Endometrial microvascular endothelial cells (primary cell): ENCODE measurements at regions not wholly inside any gene's neighbourhood (a gene's known extent, or its start where the extent isn't known, plus 50 kb on each side); places are given as distances from the start of the nearest gene placed in this dataset.

Experiments
- in situ Hi-C: cut with HindIII; loops from 2 replicates; pipeline ENCODE4 v1.10.0; 2017; ENCODE audit warnings: low sequenced_read_pairs, low pct_unique_long_range_greater_than_20kb; ENCODE audit errors: inconsistent ontology term

DNA sequence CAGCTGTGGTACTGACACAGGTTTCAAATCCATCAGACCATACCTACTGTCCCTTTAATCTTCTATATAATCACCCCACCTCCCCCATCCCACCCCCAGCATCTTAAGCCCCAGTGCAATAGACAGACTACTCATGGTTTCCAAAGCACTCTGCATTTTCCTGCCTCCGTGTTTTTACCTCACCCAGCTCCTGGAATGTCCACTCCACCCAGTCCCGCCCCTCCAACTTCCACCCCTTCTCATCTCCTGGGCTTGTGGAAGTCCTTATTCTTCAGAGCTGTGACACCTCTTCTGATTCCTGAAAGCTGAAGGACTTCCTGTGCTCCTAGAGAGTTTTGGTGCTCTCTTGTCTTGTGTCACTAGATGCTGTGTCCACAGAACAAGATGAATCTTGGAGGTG is 94.3 kb downstream of the EFNB1 start:
- in situ Hi-C loops: no loop called here

DNA sequence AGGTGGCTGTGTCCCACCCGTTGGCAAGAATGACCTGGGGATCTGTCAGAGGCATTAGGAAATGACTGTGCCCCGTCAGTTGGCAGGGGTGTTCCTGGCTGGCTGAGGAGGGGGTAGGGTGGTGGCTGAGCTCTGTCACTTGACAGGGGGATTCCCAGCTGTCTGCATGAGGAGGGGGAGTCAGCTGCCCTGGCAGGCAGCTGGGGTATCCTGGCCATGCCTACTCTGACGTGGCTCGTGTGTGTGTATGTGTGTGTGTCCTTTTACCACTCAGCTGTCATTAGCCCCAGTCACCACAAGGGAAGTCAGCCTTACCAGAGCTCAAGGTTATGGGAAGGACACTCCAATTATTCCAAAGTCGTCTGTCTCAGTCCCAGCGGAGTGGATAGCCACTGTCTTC is 93.2 kb downstream of the EFNB1 start:
- in situ Hi-C loops: no loop called here

DNA sequence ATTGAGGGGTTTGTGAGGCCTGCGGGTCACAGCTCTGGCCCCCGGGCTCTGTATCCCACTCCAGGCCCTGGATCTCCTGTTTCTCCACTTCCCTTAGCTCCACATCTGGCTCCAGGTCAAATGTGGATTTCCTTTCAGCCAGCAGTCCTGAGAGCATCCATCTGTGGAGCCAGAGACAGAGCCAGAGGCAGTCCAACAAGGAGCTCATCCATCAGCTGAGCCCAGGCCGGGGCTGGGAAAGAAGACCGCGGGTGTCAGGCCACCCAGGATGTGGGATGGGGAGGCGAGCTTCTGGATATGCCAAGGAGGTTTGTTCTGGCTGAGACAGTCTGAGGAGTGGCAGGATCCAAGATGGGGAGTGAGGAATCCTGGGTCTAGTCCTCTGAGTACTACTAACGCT is 91.7 kb downstream of the EFNB1 start:
- in situ Hi-C loops: no loop called here

DNA sequence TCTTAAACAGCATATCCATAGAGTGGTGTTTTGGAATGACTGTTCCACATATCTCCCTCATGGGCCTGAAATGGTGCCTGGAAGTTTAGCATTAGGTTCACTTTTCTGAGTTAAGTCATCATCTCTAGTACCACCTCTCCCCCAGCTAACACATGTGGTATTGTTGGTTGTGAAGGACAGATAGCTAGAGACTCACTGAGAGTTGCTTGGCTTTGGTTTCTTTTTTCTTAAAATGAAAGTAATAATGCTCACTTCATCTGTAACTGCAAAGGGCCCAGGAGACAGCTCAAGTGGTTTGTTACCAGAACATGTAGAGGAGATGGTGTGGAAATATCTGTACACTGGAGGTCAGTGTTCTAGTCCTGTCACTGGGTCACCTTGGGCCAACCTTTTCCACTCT is 90.9 kb downstream of the EFNB1 start:
- in situ Hi-C loops: no loop called here

DNA sequence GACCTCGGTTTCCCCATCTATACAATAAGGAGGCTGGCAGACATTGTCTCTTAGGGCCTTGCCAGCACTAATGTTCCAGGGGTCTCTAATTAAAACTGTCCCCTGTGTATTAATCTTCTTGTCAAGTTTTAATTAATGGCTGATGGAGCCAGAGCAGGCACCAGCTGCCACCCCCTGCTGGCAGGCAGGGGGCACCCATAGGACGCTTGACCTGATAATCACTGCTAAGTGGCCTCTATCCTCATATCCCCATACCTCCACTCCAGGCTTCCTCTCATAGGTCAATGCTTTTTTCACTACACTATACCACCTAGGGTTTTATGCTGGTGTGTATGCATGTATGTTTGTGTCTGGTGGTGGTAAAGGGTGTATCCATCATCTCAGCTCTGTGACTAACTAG is 89.4 kb downstream of the EFNB1 start:
- in situ Hi-C loops: no loop called here

DNA sequence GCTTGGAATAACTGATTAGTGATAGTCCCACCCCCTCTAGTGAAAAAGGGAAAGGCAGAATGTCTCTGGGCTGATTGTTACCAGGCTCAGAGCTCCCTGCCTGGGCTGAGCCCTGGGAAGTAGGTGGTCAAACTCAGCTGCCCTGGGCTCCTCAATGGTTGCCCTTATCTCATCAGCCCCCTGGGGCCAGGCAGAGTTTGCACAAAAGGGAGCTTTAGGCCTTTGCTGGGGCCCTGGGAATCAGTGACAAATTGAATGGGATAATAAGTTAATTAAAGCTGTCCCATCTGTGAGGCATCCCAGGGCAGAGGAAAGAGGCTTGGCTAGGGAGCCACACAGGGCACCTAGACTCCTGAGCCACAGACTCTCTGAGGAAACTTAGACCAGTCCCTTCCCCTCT is 89.0 kb downstream of the EFNB1 start:
- in situ Hi-C loops: no loop called here

DNA sequence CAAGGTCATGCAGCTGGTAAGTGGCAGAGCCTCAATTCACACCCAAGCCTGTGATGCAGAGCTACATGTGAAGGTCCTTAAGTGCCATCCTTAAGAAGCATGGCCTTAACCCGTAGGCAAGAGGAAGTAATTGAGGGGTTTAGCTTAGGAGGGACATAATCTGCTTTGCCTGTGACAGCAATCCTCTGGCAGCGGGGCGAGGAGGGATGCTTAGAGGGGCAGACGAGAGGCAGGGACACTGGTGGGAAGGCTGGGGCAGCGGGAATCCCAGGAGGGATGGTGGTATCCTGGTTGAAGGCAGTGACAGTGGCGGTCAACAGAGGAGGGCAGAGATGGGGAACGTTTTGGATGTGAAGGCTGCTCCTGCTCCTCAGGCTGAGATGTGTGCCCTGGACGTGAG is 88.1 kb downstream of the EFNB1 start:
- in situ Hi-C loops: no loop called here

DNA sequence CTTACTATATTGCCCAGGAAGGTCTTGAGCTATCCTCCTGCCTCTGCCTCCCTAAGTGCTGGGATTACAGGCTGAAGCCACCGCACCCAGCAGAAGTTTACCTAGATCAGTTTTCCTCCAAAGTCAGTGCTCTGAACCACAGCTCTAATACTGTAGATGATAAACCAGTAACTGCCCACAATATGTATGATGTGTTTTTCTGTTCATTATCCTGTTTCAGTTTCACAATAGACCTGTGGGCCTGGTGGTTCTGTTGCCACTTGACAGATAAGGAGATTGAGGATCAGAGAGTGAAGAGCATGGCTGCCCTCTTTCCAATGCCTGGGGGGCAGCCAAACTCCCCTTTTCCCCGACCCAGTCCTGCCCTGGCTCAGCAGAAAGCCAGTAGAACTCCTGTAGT is 87.0 kb downstream of the EFNB1 start:
- in situ Hi-C loops: no loop called here

DNA sequence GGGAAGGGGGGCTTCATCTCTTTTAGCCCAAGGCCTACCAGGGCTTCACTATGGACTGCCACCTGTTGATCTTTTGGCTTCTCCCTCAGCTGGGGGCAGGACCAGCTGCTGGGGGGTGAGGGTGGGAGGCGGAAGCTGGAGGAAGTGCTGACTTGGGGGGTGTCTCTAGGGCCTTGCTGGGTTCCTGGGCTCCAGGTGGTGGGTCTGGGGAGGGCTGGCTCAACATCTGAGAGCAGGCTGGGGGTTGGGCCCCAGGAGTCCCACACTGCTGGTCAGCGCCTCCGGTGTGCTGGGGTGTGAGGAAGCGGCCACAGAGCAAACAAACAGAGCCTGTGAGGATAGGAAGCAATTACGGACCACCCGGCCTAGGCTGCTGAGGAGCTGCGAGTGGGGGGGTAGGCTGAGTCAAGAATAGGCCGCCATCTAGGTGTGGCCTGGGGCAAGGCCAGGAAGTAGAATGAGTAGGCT is 85.7 kb downstream of the EFNB1 start:
- in situ Hi-C loops: no loop called here

DNA sequence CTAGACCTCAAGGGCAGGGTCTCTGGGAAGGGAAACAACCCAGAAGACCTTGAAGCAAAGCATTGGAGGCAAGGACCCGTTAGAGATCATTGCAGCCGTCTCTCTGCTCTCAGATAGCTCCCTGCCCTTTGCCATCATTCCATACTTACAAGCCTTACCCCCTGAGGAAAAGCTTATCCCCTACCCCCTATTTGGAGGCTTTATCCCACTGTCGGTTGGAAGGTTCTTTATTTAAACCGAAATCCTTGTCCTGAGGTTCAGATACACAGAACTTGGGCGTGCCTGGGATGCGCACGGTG is 84.4 kb downstream of the EFNB1 start:
- in situ Hi-C loops: no loop called here

DNA sequence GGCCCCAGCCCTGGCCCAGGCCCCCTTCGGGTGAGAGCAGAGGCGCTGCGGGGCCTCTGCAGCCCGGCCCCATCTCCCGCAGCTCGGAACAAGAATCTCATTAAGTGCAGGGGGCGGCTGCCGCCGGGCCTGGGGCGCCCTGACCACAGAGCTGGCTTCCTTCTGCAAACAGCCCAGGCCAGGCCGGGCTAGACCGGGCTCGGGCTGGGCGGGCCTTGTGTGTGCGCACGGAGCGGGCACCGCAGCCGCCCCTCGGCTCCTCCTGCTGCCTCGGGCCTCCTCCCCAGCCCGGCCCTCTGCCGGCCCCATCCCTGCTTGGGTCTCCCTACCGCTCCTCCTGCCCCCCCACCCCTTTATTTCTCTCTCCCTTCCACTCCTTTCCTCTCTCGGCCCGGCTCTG is 83.3 kb downstream of the EFNB1 start:
- in situ Hi-C loops: no loop called here

DNA sequence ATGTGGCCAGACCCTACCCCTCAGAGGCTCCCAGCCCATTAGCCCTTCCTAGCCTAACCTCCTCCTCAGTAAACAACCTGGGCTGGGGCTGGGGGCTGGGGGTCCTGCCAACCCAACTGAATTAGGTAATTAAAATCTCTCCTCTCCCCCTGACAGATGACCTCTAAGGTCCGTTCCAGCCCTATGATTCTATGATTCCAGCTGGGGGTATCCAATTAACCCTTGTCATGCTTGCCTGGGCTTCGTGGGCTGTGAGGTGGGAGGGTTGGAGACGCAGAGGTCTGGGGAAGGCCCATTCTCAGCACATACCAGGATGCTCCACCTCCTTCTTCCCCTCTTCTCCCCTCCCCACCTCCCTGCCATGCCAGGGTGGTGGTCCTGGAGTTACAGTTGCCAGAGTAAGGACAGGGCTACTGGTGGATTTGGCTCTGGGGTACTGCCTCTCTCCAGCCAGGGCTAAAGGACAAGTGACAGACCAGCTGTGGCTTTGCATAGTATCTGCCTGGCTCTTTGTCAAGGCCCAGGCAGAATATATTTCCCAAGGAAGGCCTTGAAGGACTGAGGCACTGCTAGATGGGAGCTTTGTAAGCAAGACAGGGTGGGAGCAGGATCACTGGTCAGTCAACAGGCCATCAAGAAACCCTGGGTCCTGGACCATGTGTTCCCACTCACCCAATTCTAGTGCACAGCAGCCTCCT is 82.1 kb downstream of the EFNB1 start:
- in situ Hi-C loops: no loop called here

DNA sequence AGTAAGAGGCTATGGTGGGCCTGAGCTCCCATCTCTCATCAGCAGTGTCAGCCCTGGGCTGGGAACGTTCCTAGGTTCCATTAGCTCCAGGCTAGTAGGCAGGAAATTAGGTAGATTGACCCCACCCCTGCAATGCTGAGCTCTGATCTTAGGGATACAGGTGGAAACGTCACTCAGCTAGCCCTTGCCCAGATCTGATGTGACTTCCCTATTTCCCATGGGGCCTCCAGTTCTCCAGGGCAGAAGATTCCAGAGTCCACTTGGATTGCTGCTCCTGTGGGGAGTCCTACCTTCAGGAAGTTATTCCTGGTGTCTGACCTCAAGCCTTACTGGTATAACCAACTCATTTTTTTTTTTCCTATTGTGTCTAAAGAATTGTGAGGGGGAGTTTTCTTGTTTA is 81.1 kb downstream of the EFNB1 start:
- in situ Hi-C loops: no loop called here

DNA sequence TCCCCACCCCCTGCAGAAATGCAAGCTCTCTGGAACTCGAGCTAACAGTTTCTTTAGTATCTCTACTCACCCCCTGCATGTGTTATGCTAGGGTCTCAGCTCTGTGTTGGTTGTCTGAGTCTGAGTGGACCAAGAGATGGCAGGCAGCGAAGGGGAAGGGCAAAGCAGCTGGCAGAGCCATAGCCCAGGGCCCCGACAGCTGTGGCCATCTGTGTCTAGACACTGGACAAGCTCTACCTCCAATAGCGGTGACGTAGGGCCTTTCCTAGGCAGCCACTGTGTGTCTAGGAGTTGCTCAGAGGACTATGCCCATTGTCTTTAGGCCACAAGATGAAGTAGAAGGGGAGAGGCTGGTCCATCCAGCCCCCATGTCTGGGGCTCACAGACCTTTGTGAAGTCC is 79.2 kb downstream of the EFNB1 start:
- in situ Hi-C loops: no loop called here

DNA sequence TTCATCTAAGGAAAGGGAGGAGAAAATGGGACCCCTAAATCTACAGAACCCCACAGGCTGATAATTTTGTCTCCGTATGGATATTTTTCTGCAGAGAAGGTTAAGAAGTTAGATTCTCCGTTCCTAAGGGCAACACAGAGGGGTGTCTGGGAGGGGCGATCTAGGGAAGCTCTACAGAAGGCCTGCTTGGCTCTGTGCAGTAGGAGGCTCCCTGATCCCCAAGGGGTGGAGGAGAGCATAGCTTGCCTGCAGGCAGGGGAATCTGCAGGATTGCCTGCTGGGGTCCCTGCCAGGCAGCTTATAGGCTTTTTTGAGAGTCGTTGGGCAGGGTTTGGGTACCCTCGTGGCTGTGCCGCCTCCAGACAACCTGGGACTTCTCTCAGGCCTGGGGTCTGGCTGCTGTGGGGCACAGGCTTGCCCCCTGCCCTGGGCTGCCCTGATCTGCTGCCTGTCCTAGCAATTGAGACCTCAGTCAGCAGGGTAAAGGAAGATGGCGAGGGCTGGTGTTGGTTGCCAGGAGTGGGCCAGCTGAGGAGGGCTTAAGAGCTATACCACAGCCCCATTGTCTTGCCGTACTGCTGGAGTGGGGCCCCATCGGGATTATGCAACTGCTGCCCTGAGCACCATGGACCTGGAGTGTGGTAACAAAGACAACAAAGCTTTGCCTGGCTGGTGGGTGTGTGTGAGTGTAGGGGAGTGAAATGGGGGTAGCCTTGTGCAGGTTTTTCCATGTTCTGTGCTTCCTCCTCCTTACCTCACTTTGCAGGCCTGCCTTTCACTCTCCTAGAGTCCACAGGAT is 74.1 kb downstream of the EFNB1 start:
- in situ Hi-C loops: no loop called here

DNA sequence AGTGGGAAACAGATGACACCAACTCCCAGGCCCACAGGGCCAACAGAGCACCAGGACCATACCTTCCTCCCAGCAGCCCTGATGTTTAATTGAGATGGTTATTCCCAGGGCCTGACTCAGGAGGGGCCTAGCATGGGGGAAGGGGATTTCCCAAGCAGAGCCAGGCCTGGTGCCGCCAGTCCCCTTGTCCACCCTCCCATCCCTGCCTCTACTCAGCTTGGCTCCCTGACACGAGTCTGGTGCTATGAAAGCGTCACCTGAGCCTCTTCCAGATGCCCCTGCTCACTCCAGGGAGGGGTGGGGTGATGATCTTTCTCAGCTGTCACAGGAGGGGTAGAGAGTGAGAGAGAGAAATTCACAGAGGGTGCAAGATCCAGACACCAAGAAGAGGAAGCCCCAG is 72.7 kb downstream of the EFNB1 start:
- in situ Hi-C loops: no loop called here

DNA sequence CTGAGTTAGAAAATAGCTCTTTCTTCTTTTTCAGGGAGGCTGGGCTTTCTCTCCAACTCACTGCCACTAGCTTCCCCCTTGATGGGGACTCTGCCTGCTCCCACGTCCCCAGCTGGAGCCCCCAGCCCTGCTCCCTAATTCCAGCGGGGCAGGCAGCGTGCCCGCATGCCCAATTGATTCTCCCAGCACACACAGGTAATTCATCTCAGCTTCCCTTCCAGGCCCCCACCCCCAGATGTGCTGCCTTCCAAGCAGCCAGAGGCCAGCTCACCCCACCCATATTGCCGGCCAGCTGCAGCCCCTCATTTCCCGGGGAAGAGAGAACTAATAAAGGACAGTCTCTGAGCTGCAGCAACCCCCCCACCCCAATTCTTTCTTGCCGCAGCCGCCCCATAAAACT is 69.8 kb downstream of the EFNB1 start:
- in situ Hi-C loops: loop anchor here (25.0 kb wide), 1 partner anchor 139 kb away; no protein-coding TSS in a partner anchor

DNA sequence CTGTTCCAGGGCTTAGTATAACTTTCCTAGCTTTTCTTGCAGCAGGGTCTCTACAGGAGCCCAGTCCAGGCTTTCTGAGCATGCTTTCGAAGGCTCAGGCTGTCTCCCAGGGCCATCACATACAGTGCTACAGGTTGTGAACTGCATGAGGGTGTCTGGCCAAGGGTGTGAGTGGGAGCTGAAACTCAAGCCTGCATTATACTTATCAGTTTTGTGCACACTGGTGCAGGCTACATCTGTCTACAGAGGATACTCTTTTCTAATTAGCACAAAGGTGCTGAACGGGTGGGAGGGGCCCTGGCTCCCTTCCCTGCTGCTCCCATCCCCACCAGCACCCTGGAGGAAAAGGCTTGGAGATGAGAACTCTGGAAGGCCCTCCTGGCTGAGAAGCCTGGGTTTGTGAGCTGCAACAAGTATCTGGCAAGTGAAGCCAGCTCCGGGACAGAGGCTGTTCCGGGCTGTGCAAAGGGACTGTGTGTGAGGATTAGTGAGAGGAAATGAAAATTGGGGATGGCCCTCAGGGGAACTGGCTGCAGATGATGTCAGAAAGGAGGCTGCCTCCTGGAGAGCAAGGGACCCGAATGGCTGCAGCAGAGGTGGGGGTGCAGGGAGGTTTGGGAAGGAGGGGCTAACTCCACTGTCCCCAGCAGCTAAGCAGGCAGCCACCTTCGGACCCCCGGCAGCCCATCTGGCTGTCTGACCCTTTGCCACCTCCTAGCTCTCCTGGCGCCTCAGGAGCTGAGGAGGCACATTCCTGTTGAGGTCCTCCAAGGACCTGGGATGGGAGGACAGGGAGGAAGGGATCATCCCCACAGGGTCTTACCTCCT is 68.5 kb downstream of the EFNB1 start:
- in situ Hi-C loops: loop anchor here (25.0 kb wide), 1 partner anchor 140 kb away; no protein-coding TSS in a partner anchor

DNA sequence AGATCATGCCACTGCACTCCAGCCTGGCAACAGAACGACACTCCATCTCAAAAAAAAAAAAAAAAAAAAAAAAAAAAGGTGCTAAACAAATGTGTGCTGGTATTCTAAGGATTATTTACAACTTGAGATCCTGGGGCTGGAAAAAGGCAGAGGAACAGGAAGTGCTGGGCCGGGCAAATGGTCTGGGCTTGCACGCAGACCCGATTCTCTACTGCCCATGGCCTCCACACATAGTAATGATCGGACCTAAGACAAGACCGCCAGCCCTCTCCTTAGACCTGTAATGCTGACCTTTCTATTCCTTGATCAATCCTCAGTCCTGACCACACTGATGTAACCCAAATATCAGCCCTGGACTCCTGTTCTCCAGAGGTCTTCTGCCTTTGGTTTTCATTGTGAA is 67.8 kb downstream of the EFNB1 start:
- in situ Hi-C loops: loop anchor here (25.0 kb wide), 1 partner anchor 141 kb away; no protein-coding TSS in a partner anchor

DNA sequence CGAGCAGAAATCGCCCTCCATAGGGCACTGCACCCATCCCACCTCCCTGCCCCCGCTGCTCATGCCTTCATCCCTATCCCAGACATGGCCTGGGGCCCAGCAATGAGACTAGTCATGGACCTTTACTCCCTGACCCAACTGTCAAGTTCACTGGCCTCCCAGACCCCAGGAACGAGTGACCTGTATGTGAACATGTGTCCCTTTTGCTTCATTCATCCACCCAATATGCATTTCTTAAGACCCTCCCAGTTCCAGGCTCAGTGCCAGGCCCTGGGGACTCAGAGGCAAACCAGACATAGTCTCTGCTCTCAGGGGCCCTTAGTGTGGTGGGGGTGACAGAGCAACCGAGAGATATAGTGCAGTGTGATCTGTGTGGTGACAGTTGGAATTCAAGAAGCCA is 67.0 kb downstream of the EFNB1 start:
- in situ Hi-C loops: loop anchor here (25.0 kb wide), 1 partner anchor 142 kb away; no protein-coding TSS in a partner anchor
